ENCODE measurements at regions not wholly inside any gene's neighbourhood (a gene's known extent, or its start where the extent isn't known, plus 50 kb on each side); places are given as distances from the start of the nearest gene placed in this dataset.

- H2BK5ac ChIP-seq (ENCODE audit: low read depth, low read length, poor library complexity), result no peak overlapping the region
- H3K4me2 ChIP-seq (ENCODE audit: low read length), result no peak overlapping the region
- no CpG with 5 or more reads among the region's 2 CpGs for WGBS (ENCODE audit: extremely low coverage, insufficient coverage, insufficient read length)
- no peak overlapping the region for H2BK12ac ChIP-seq (ENCODE audit: low read length)
- H3K79me1 ChIP-seq (ENCODE audit: low read length), result no peaks in the 10 kb centered on the region
- H3K9me3 ChIP-seq (ENCODE audit: insufficient read depth, low read depth, low read length), result no peaks in the 10 kb centered on the region
- no peak overlapping the region for H4K91ac ChIP-seq (ENCODE audit: low read depth, low read length)
- no peaks in the 10 kb centered on the region for H3K36me3 ChIP-seq (ENCODE audit: control insufficient read depth in 1 of 2, insufficient read depth in 2 of 2, low read length in 2 of 2)
- no peak overlapping the region for H4K12ac ChIP-seq (ENCODE audit: low read depth, low read length)
- H2AFZ ChIP-seq (ENCODE audit: insufficient read depth, low read length, poor library complexity), result no peak overlapping the region
- no peak overlapping the region for H3K4ac ChIP-seq (ENCODE audit: low read depth, low read length)
- H2AK5ac ChIP-seq (ENCODE audit: low read length), result no peak overlapping the region
- H3K9ac ChIP-seq (ENCODE audit: low read length), result no peak overlapping the region
- H3K27ac ChIP-seq (ENCODE audit: low read depth, low read length), result no peak overlapping the region
- H3K4me1 ChIP-seq (ENCODE audit: control insufficient read depth in 1 of 2, insufficient read depth in 2 of 2, low read length in 2 of 2), result no peaks in the 10 kb centered on the region
- H4K8ac ChIP-seq (ENCODE audit: low read depth, low read length), result no peak overlapping the region
- H3K27me3 ChIP-seq (ENCODE audit: insufficient read depth, low read length), result no peaks in the 10 kb centered on the region
- no peak overlapping the region for H3K14ac ChIP-seq (ENCODE audit: low read length)
- H3K79me2 ChIP-seq (ENCODE audit: control insufficient read depth, insufficient read depth, low read length, poor library complexity), result no peaks in the 10 kb centered on the region
- no peak overlapping the region for H2BK120ac ChIP-seq (ENCODE audit: insufficient read depth, low read length, poor library complexity)
- no peak overlapping the region for H3K4me3 ChIP-seq (ENCODE audit: low read depth, low read length)
- H3K23ac ChIP-seq (ENCODE audit: low read length), result no peak overlapping the region
- no peak overlapping the region for H3K18ac ChIP-seq (ENCODE audit: low read length)
- DNase-seq, result no peak
Observed at GRCh38 chr3:117721866-117722265, 1012.3 kb downstream of the TUSC7 start.

- Histone ChIP-seq H3K79me1 (ENCODE audit: low read length) (no peaks in the 10 kb centered on the region), H3K4me1 (ENCODE audit: control insufficient read depth in 1 of 2, insufficient read depth in 2 of 2, low read length in 2 of 2) (no peaks in the 10 kb centered on the region), H3K9me3 (ENCODE audit: insufficient read depth, low read depth, low read length) (no peaks in the 10 kb centered on the region), H3K18ac (ENCODE audit: low read length) (no peak overlapping the region), H3K23ac (ENCODE audit: low read length) (no peak overlapping the region), H4K8ac (ENCODE audit: low read depth, low read length) (no peak overlapping the region), H3K9ac (ENCODE audit: low read length) (no peak overlapping the region), H3K27ac (ENCODE audit: low read depth, low read length) (no peak overlapping the region), H3K36me3 (ENCODE audit: control insufficient read depth in 1 of 2, insufficient read depth in 2 of 2, low read length in 2 of 2) (no peaks in the 10 kb centered on the region), H3K79me2 (ENCODE audit: control insufficient read depth, insufficient read depth, low read length, poor library complexity) (no peaks in the 10 kb centered on the region), H4K91ac (ENCODE audit: low read depth, low read length) (no peak overlapping the region), H3K4me3 (ENCODE audit: low read depth, low read length) (no peak overlapping the region), H3K14ac (ENCODE audit: low read length) (no peak overlapping the region), H2BK12ac (ENCODE audit: low read length) (no peak overlapping the region), H2AFZ (ENCODE audit: insufficient read depth, low read length, poor library complexity) (no peak overlapping the region), H2BK5ac (ENCODE audit: low read depth, low read length, poor library complexity) (no peak overlapping the region), H2AK5ac (ENCODE audit: low read length) (no peak overlapping the region), H2BK120ac (ENCODE audit: insufficient read depth, low read length, poor library complexity) (no peak overlapping the region), H3K27me3 (ENCODE audit: insufficient read depth, low read length) (no peaks in the 10 kb centered on the region), H3K4ac (ENCODE audit: low read depth, low read length) (no peak overlapping the region), H3K4me2 (ENCODE audit: low read length) (no peak overlapping the region), H4K12ac (ENCODE audit: low read depth, low read length) (no peak overlapping the region)
- WGBS (ENCODE audit: extremely low coverage, insufficient coverage, insufficient read length), result no CpG with 5 or more reads among the region's 3 CpGs
- peak in 1 of 2 donors; percentile 13 for DNase-seq
Observed at GRCh38 chr3:117722856-117723255, 1013.3 kb downstream of the TUSC7 start.

- Histone ChIP-seq H4K8ac (ENCODE audit: low read depth, low read length) (no peak overlapping the region), H3K27ac (ENCODE audit: low read depth, low read length) (no peak overlapping the region), H3K9me3 (ENCODE audit: insufficient read depth, low read depth, low read length) (no peaks in the 10 kb centered on the region), H3K79me1 (ENCODE audit: low read length) (no peaks in the 10 kb centered on the region), H3K14ac (ENCODE audit: low read length) (no peak overlapping the region), H3K4me1 (ENCODE audit: control insufficient read depth in 1 of 2, insufficient read depth in 2 of 2, low read length in 2 of 2) (no peaks in the 10 kb centered on the region), H3K4ac (ENCODE audit: low read depth, low read length) (no peak overlapping the region), H4K91ac (ENCODE audit: low read depth, low read length) (no peak overlapping the region), H2AFZ (ENCODE audit: insufficient read depth, low read length, poor library complexity) (no peak overlapping the region), H3K27me3 (ENCODE audit: insufficient read depth, low read length) (no peaks in the 10 kb centered on the region), H2BK5ac (ENCODE audit: low read depth, low read length, poor library complexity) (no peak overlapping the region), H3K18ac (ENCODE audit: low read length) (no peak overlapping the region), H4K12ac (ENCODE audit: low read depth, low read length) (no peak overlapping the region), H3K4me2 (ENCODE audit: low read length) (no peak overlapping the region), H3K4me3 (ENCODE audit: low read depth, low read length) (no peak overlapping the region), H2BK12ac (ENCODE audit: low read length) (no peak overlapping the region), H3K23ac (ENCODE audit: low read length) (no peak overlapping the region), H3K9ac (ENCODE audit: low read length) (no peak overlapping the region), H3K36me3 (ENCODE audit: control insufficient read depth in 1 of 2, insufficient read depth in 2 of 2, low read length in 2 of 2) (no peaks in the 10 kb centered on the region), H3K79me2 (ENCODE audit: control insufficient read depth, insufficient read depth, low read length, poor library complexity) (no peaks in the 10 kb centered on the region), H2BK120ac (ENCODE audit: insufficient read depth, low read length, poor library complexity) (no peak overlapping the region), H2AK5ac (ENCODE audit: low read length) (no peak overlapping the region)
- no peak for DNase-seq
- WGBS (ENCODE audit: extremely low coverage, insufficient coverage, insufficient read length), result no CpG with 5 or more reads among the region's 3 CpGs
Observed at GRCh38 chr3:117723825-117724224, 1014.2 kb downstream of the TUSC7 start.

DNA sequence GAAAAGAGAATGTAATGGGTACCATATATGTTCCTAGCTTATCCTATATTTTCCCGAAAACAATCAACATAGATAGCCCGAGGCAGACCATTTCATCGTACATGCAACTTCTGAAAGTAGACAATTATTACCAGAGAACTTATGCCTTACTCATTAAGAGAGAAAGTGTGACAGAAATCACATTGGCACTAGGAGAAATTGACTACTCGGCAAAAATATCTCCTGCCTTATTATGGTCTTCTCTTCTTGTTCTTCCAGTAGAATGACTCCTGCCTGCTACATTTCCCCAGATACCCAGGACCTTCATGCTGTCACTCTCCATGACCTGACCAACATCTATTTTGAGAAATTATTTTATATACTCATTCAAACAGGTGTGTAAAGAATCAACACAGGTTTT, 1015.7 kb downstream of the TUSC7 start:
- Histone ChIP-seq H3K4ac (ENCODE audit: low read depth, low read length) (no peak overlapping the region), H3K27ac (ENCODE audit: low read depth, low read length) (no peak overlapping the region), H3K14ac (ENCODE audit: low read length) (no peak overlapping the region), H2BK120ac (ENCODE audit: insufficient read depth, low read length, poor library complexity) (no peak overlapping the region), H4K12ac (ENCODE audit: low read depth, low read length) (no peak overlapping the region), H3K4me1 (ENCODE audit: control insufficient read depth in 1 of 2, insufficient read depth in 2 of 2, low read length in 2 of 2) (no peaks in the 10 kb centered on the region), H3K79me2 (ENCODE audit: control insufficient read depth, insufficient read depth, low read length, poor library complexity) (no peaks in the 10 kb centered on the region), H3K27me3 (ENCODE audit: insufficient read depth, low read length) (no peaks in the 10 kb centered on the region), H2BK12ac (ENCODE audit: low read length) (no peak overlapping the region), H3K9ac (ENCODE audit: low read length) (no peak overlapping the region), H3K36me3 (ENCODE audit: control insufficient read depth in 1 of 2, insufficient read depth in 2 of 2, low read length in 2 of 2) (no peaks in the 10 kb centered on the region), H4K91ac (ENCODE audit: low read depth, low read length) (no peak overlapping the region), H2AK5ac (ENCODE audit: low read length) (no peak overlapping the region), H2AFZ (ENCODE audit: insufficient read depth, low read length, poor library complexity) (no peak overlapping the region), H3K9me3 (ENCODE audit: insufficient read depth, low read depth, low read length) (no peaks in the 10 kb centered on the region), H2BK5ac (ENCODE audit: low read depth, low read length, poor library complexity) (no peak overlapping the region), H3K4me3 (ENCODE audit: low read depth, low read length) (no peak overlapping the region), H3K79me1 (ENCODE audit: low read length) (no peaks in the 10 kb centered on the region), H3K4me2 (ENCODE audit: low read length) (no peak overlapping the region), H4K8ac (ENCODE audit: low read depth, low read length) (no peak overlapping the region), H3K18ac (ENCODE audit: low read length) (no peak overlapping the region), H3K23ac (ENCODE audit: low read length) (no peak overlapping the region)
- no CpG with 5 or more reads among the region's 4 CpGs for WGBS (ENCODE audit: extremely low coverage, insufficient coverage, insufficient read length)
- no peak for DNase-seq

Measured in trophoblast cell (in vitro differentiated cells and primary cell).